Breast epithelium (tissue), 3 donors: ENCODE measurements at regions not wholly inside any gene's neighbourhood (a gene's known extent, or its start where the extent isn't known, plus 50 kb on each side); places are given as distances from the start of the nearest gene placed in this dataset.

Experiments used
- CTCF ChIP-seq, 3 donors: fragments of 450-650 bp; IDR thresholded peaks; one replicate each; pipeline ENCODE4 v1.5.1; 2016 to 2017; ENCODE audit warnings: antibody characterized with exemption in 3 of 3, mild to moderate bottlenecking in 3 of 3, moderate library complexity in 3 of 3
- POLR2A ChIP-seq: fragments of 450-650 bp; IDR thresholded peaks from one replicate; pipeline ENCODE4 v1.6.1; 2016; ENCODE audit warnings: antibody characterized with exemption, mild to moderate bottlenecking, moderate library complexity
- POLR2AphosphoS5 ChIP-seq, 3 donors: sonication (generic); formaldehyde crosslinking; IDR thresholded peaks; one replicate each; pipeline ENCODE4 v1.6.1; 2017; ENCODE audit warnings: antibody characterized with exemption in 3 of 3

GRCh38 chr2:151048331-151049054 is 213.2 kb downstream of the RBM43 start:
- TF ChIP-seq CTCF (IDR thresholded peaks at IDR 0.05): no peak
- TF ChIP-seq POLR2AphosphoS5 (IDR thresholded peaks at IDR 0.05): no peak
- TF ChIP-seq POLR2A: no peak
